Uterus (tissue), 2 donors: ENCODE measurements at regions not wholly inside any gene's neighbourhood (a gene's known extent, or its start where the extent isn't known, plus 50 kb on each side); places are given as distances from the start of the nearest gene placed in this dataset.

ENCODE experiments used
- POLR2A ChIP-seq, 2 donors: fragments of 450-650 bp; IDR thresholded peaks; one replicate each; pipeline ENCODE4 v1.6.1; 2016; ENCODE audit warnings: antibody characterized with exemption in 2 of 2, mild to moderate bottlenecking in 1 of 2, moderate library complexity in 1 of 2
- TF ChIP-seq, protein P1 (sequence below), 4 experiments: fragments of 200-600 bp in 2 of 4; fragments of 450-650 bp in 2 of 4; sonication (generic) in 2 of 4; IDR thresholded peaks; one replicate each; pipeline ENCODE4 v1.5.1; 2016 to 2019; ENCODE audit warnings: antibody characterized with exemption in 4 of 4, mild to moderate bottlenecking in 2 of 4, moderate library complexity in 1 of 4

- TF ChIP-seq, protein P1, sequence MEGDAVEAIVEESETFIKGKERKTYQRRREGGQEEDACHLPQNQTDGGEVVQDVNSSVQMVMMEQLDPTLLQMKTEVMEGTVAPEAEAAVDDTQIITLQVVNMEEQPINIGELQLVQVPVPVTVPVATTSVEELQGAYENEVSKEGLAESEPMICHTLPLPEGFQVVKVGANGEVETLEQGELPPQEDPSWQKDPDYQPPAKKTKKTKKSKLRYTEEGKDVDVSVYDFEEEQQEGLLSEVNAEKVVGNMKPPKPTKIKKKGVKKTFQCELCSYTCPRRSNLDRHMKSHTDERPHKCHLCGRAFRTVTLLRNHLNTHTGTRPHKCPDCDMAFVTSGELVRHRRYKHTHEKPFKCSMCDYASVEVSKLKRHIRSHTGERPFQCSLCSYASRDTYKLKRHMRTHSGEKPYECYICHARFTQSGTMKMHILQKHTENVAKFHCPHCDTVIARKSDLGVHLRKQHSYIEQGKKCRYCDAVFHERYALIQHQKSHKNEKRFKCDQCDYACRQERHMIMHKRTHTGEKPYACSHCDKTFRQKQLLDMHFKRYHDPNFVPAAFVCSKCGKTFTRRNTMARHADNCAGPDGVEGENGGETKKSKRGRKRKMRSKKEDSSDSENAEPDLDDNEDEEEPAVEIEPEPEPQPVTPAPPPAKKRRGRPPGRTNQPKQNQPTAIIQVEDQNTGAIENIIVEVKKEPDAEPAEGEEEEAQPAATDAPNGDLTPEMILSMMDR (IDR thresholded peaks at IDR 0.05), result no peak
- no peak for TF ChIP-seq POLR2A (IDR thresholded peaks at IDR 0.05)
Measured at GRCh38 chr10:45058992-45059561, 58.4 kb downstream of the ZNF22 start.
